HepG2 (cell line): ENCODE measurements at regions not wholly inside any gene's neighbourhood (a gene's known extent, or its start where the extent isn't known, plus 50 kb on each side); places are given as distances from the start of the nearest gene placed in this dataset.
"Not testable (repeated sequence)": the region's sequence is repeated elsewhere in the genome, so short reads cannot be mapped to it uniquely, and the experiment has no call there.

Source experiments
- ATAC-seq: fragments of 200-7000 bp; cut with Tn5 transposase; 3 replicates; pipeline ENCODE4 v1.9.1; 2020; ENCODE audit warnings: mild to moderate bottlenecking, moderate library complexity
- BruUV-seq: library from RNA; stranded (reverse); fragments of 400-500 nt; replicated peaks from 2 replicates; lab custom pipeline; 2021; lab: Mats Ljungman, UMichigan
- CTCF ChIA-PET: fragments of 300-600 bp; formaldehyde crosslinking; extraction: SDS; loops from one replicate; lab custom pipeline; 2021; ENCODE audit warnings: low total read pairs, inconsistent platforms, low intra/inter-chr PET ratio; lab: Yijun Ruan, JAX
- POLR2A ChIA-PET: fragments of 350-600 bp; sonication (Branson Sonifier 250); formaldehyde crosslinking; loops from one replicate; lab custom pipeline; 2020; ENCODE audit warnings: antibody characterized with exemption, inconsistent platforms; lab: Yijun Ruan, JAX
- DNase-seq: peaks from one replicate; pipeline ENCODE4 v3.0.0-alpha.2; 2015; ENCODE audit warnings: low spot score
- FAIRE-seq: peaks from 3 replicates; lab custom pipeline; 2011; peaks lifted over from hg19 to GRCh38; lab: Jason Lieb, UNC
- H2AFZ ChIP-seq: one replicate; pipeline ENCODE4 v1.6.1; 2011; ENCODE audit warnings: low read length, inconsistent platforms
- H3K27ac ChIP-seq: fragments of 300-600 bp; 3 replicates; pipeline ENCODE4 v1.8.0; 2011; ENCODE audit warnings: mixed run types, mild to moderate bottlenecking, mixed read lengths, low read length, inconsistent platforms; ENCODE audit not compliant: insufficient read depth; ENCODE audit errors: extremely low read length
- H3K27me3 ChIP-seq, 2 experiments: fragments of 200-600 bp in 1 of 2; 2 replicates in 1 of 2; 3 replicates in 1 of 2; pipeline versions ENCODE4 v1.6.0 to v1.8.0; 2011; ENCODE audit warnings: low read length in 2 of 2, mild to moderate bottlenecking in 2 of 2, moderate library complexity in 2 of 2, inconsistent platforms in 1 of 2; ENCODE audit not compliant: insufficient read depth in 2 of 2, control insufficient read depth in 1 of 2
- H3K36me3 ChIP-seq, 2 experiments: fragments of 200-600 bp in 1 of 2; replicated peaks in 1 of 2; 2 replicates in 1 of 2; 3 replicates in 1 of 2; pipeline versions ENCODE4 v1.5.1 to v1.8.0; 2011; ENCODE audit warnings: low read length in 2 of 2, inconsistent platforms in 1 of 2; ENCODE audit not compliant: insufficient read depth in 2 of 2, control insufficient read depth in 1 of 2
- H3K4me1 ChIP-seq: 2 replicates; pipeline ENCODE4 v1.5.1; 2012; ENCODE audit warnings: low read length, inconsistent platforms; ENCODE audit not compliant: insufficient read depth
- H3K4me2 ChIP-seq: 2 replicates; pipeline ENCODE4 v1.6.0; 2011; ENCODE audit warnings: low read depth, low read length, inconsistent platforms
- H3K4me3 ChIP-seq, 3 experiments: fragments of 200-600 bp in 1 of 3; sonication (generic), shearing (Covaris generic) in 1 of 3; replicated peaks in 1 of 3; 2 replicates each; pipeline ENCODE4 v1.5.1; 2011 to 2016; ENCODE audit warnings: low read length in 3 of 3, inconsistent platforms in 2 of 3, low read depth in 2 of 3, mild to moderate bottlenecking in 2 of 3, control low read depth in 1 of 3, mixed read lengths in 1 of 3; ENCODE audit not compliant: insufficient read depth in 1 of 3
- H3K79me2 ChIP-seq: one replicate; pipeline ENCODE4 v1.6.1; 2011; ENCODE audit warnings: low read length, inconsistent platforms; ENCODE audit not compliant: insufficient read depth
- H3K9ac ChIP-seq: 2 replicates; pipeline ENCODE4 v1.6.0; 2011; ENCODE audit warnings: mild to moderate bottlenecking, low read depth, low read length, inconsistent platforms; ENCODE audit not compliant: insufficient read depth
- H3K9me3 ChIP-seq: 2 replicates; pipeline ENCODE4 v1.5.1; 2012; ENCODE audit warnings: mild to moderate bottlenecking, low read length
- H4K20me1 ChIP-seq: 2 replicates; pipeline ENCODE4 v1.6.0; 2011; ENCODE audit warnings: inconsistent platforms, mild to moderate bottlenecking, low read length, moderate library complexity; ENCODE audit not compliant: insufficient read depth
- WGBS: methylation state at CpG from one replicate; pipeline ENCODE4 v1.1.6; 2017; ENCODE audit warnings: low lambda C conversion rate; 5-methylcytosine and 5-hydroxymethylcytosine counted together
- in situ Hi-C: cut with HindIII; loops from 2 replicates; pipeline ENCODE4 v1.10.0; 2017; ENCODE audit warnings: low pct_unique_long_range_greater_than_20kb; ENCODE audit not compliant: extremely low pct_ligation_motif_present
- intact Hi-C: fragments of 100-400 bp; cut with micrococcal nuclease; formaldehyde crosslinking; loops from one replicate; pipeline ENCODE4 v1.10.0; 2022; ENCODE audit not compliant: unreplicated experiment

GRCh38 chr11:67906969-67907368, 96.9 kb downstream of the UNC93B1 start:
- intact Hi-C loops, DNase-seq, H3K9ac ChIP-seq, FAIRE-seq, CTCF ChIA-PET, H3K4me2 ChIP-seq, H3K27me3 ChIP-seq, H3K27ac ChIP-seq, H3K4me3 ChIP-seq, ATAC-seq, H3K9me3 ChIP-seq, in situ Hi-C loops, H4K20me1 ChIP-seq, H3K36me3 ChIP-seq, H3K4me1 ChIP-seq, H2AFZ ChIP-seq, BruUV-seq, POLR2A ChIA-PET, H3K79me2 ChIP-seq: not testable (repeated sequence)
- 89% methylated on average over 1 of the region's 1 CpG for WGBS

GRCh38 chr11:67899462-67899861, 104.4 kb downstream of the UNC93B1 start:
- H3K36me3 ChIP-seq, H4K20me1 ChIP-seq, DNase-seq, BruUV-seq, POLR2A ChIA-PET, in situ Hi-C loops, H2AFZ ChIP-seq, H3K27ac ChIP-seq, H3K4me3 ChIP-seq, H3K79me2 ChIP-seq, H3K4me1 ChIP-seq, CTCF ChIA-PET, H3K9ac ChIP-seq, H3K9me3 ChIP-seq, FAIRE-seq, intact Hi-C loops, H3K4me2 ChIP-seq, ATAC-seq, H3K27me3 ChIP-seq: not testable (repeated sequence)
- WGBS: 0% methylated on average over 1 of the region's 2 CpGs

GRCh38 chr11:67893487-67893886, 110.4 kb downstream of the UNC93B1 start:
- H3K36me3 ChIP-seq, H2AFZ ChIP-seq, H4K20me1 ChIP-seq, DNase-seq, in situ Hi-C loops, ATAC-seq, H3K9me3 ChIP-seq, BruUV-seq, H3K9ac ChIP-seq, POLR2A ChIA-PET, H3K79me2 ChIP-seq, H3K4me2 ChIP-seq, H3K4me1 ChIP-seq, intact Hi-C loops, H3K27ac ChIP-seq, H3K4me3 ChIP-seq, H3K27me3 ChIP-seq, FAIRE-seq, CTCF ChIA-PET: not testable (repeated sequence)
- WGBS: 0% methylated on average over 1 of the region's 1 CpG

GRCh38 chr11:67889646-67890045, 114.3 kb downstream of the UNC93B1 start:
- H2AFZ ChIP-seq, in situ Hi-C loops, H3K9me3 ChIP-seq, H3K9ac ChIP-seq, DNase-seq, ATAC-seq, H3K27ac ChIP-seq, H3K4me2 ChIP-seq, POLR2A ChIA-PET, FAIRE-seq, H3K4me3 ChIP-seq, CTCF ChIA-PET, H3K27me3 ChIP-seq, H3K79me2 ChIP-seq, H4K20me1 ChIP-seq, H3K36me3 ChIP-seq, intact Hi-C loops, BruUV-seq: not testable (repeated sequence)
- H3K4me1 ChIP-seq: peaks cover 40% of the 10 kb centered on the region
- 67% methylated on average over 4 of the region's 4 CpGs for WGBS
